ENCODE measurements at regions not wholly inside any gene's neighbourhood (a gene's known extent, or its start where the extent isn't known, plus 50 kb on each side); places are given as distances from the start of the nearest gene placed in this dataset.
"Not testable (repeated sequence)": the region's sequence is repeated elsewhere in the genome, so short reads cannot be mapped to it uniquely, and the experiment has no call there.

DNA sequence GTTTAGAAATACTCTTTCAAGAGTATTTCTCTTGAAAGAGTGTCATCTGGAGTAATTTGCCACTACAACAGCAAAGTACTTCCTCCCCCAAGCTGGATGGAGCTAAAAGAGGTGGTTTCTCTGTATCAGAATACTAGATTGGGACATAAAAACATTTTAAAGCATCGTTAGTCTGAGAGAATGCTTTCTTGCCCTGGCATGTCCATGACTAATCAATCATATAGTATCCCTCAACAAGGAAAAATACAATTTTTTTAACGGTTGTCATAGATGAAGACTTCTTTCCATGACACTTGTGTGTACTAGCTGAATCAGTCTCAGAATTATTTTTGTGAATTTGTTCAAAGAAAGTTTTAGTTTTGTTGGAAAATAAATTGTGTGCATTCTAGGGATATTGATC lies 237.9 kb downstream of the NEBL start:
- Histone ChIP-seq H3K4me3 (ENCODE audit: low read length) (no peak overlapping the region), H3K27me3 (ENCODE audit: control insufficient read depth, insufficient read depth, low read length) (no peaks in the 10 kb centered on the region)
- no CpG with 5 or more reads among the region's 2 CpGs for WGBS (ENCODE audit: insufficient coverage, insufficient read length)

DNA sequence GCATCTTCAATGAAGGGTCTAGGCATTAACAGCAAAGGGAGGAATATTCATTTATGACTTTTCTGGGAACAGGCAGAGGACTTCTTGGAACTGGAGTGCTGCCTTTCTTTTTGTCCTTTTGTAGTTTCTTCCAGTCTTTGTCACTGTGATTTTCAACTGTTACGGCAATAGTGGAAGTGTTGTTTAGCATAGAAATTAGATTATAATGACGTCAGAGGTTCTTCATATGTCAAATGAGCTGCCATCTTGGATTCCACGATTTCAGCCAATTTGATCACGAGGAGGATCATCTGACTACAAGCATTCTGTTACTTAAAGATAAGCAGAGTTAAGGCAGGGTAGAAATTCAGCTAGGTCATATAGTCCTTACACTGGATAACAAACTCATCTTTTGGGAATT lies 239.0 kb downstream of the NEBL start:
- Histone ChIP-seq H3K36me3 (ENCODE audit: control insufficient read depth, insufficient read depth, low read length) (no peaks in the 10 kb centered on the region), H3K4me1 (ENCODE audit: control insufficient read depth, insufficient read depth, low read length) (0 out of 2 replicates have a peak, but pooled peaks cover 1% of the 10 kb centered on the region), H3K4me3 (ENCODE audit: low read length) (no peak overlapping the region), H3K9me3 (ENCODE audit: control insufficient read depth, insufficient read depth, low read length) (no peaks in the 10 kb centered on the region), H3K27me3 (ENCODE audit: control insufficient read depth, insufficient read depth, low read length) (no peaks in the 10 kb centered on the region), H3K27ac (ENCODE audit: low read length) (no peak overlapping the region)
- no peak for DNase-seq (ENCODE audit: low read depth, low spot score)
- WGBS (ENCODE audit: insufficient coverage, insufficient read length): no CpG with 5 or more reads among the region's 4 CpGs

More for the DNA sequence above, 237.9 kb downstream of the NEBL start:
- 0 out of 2 replicates have a peak, but pooled peaks cover 1% of the 10 kb centered on the region for H3K4me1 ChIP-seq (ENCODE audit: control insufficient read depth, insufficient read depth, low read length)
- H3K27ac ChIP-seq (ENCODE audit: low read length): no peak overlapping the region
- no peak for DNase-seq (ENCODE audit: low read depth, low spot score)
- H3K9me3 ChIP-seq (ENCODE audit: control insufficient read depth, insufficient read depth, low read length): no peaks in the 10 kb centered on the region
- H3K36me3 ChIP-seq (ENCODE audit: control insufficient read depth, insufficient read depth, low read length): no peaks in the 10 kb centered on the region

DNA sequence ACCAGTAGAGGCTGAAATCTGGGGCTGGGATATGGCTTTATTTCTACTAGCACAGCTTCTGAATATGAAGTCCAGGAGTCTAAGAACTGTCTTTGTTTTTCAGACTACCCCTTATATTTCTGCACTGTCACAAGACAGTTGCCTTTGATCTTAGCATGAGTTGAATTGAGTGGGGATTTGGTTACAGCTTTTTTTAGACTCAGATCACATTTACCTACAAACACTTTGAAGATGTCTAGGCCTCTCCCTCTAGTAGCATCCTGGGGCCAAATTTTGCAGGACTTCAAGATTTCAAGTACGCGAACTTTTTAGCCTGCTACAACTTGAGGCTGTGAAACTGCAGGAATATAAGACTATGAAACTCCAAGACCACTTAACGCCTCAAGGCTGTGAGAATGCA lies 240.2 kb downstream of the NEBL start:
- Histone ChIP-seq H3K4me3 (ENCODE audit: low read length) (no peak overlapping the region), H3K4me1 (ENCODE audit: control insufficient read depth, insufficient read depth, low read length) (0 out of 2 replicates have a peak, but pooled peaks cover 1% of the 10 kb centered on the region), H3K27ac (ENCODE audit: low read length) (no peak overlapping the region), H3K36me3 (ENCODE audit: control insufficient read depth, insufficient read depth, low read length) (no peaks in the 10 kb centered on the region), H3K9me3 (ENCODE audit: control insufficient read depth, insufficient read depth, low read length) (no peaks in the 10 kb centered on the region), H3K27me3 (ENCODE audit: control insufficient read depth, insufficient read depth, low read length) (no peaks in the 10 kb centered on the region)
- DNase-seq (ENCODE audit: low read depth, low spot score): no peak
- no CpG with 5 or more reads among the region's 3 CpGs for WGBS (ENCODE audit: insufficient coverage, insufficient read length)

DNA sequence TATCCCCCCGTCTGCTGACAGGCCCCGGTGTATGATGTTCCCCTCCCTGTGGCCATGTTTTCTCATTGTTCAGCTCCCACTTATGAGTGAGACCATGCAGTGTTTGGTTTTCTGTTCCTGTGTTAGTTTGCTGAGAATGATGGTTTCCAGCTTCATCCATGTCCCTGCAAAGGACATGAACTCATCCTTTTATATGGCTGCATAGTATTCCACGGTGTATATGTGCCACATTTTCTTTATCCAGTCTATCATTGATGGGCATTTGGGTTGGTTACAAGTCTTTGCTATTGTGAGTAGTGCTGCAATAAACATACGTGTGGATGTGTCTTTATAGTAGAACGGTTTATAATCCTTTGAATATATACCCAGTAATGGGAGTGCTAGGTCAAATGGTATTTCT lies 244.7 kb downstream of the NEBL start:
- not testable (repeated sequence) for H3K36me3 ChIP-seq (ENCODE audit: control insufficient read depth, insufficient read depth, low read length); H3K4me3 ChIP-seq (ENCODE audit: low read length); H3K9me3 ChIP-seq (ENCODE audit: control insufficient read depth, insufficient read depth, low read length); H3K27ac ChIP-seq (ENCODE audit: low read length); DNase-seq (ENCODE audit: low read depth, low spot score); H3K4me1 ChIP-seq (ENCODE audit: control insufficient read depth, insufficient read depth, low read length); H3K27me3 ChIP-seq (ENCODE audit: control insufficient read depth, insufficient read depth, low read length)
- WGBS (ENCODE audit: insufficient coverage, insufficient read length): no CpG with 5 or more reads among the region's 5 CpGs

DNA sequence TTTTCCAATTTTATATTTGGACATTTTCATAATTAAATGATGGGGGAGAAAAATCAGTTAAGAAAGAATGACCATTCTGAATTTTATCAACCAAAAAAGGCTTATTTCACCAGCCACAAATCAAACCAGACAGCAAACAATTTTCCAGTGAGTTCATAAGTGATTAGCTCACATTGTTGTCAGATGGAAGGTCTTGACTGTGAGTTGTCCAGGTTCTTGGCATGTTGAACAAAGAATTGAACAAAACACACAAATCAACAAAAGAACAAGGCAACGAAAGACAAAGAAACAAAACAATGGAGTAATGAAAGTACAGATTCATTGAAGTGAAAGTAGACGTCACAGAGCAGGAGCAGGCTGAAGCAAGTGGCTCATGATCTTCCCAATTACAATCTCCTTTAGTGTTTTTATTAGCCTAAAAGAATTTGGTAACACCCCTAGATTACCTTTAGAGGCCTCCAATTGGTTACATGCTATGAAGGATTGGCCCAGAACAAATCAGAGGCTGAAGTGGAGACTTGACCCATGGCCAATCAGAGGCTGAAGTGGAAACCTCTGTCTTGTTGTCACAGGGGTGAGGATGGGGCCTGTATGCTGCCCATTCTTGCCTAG lies 248.7 kb downstream of the NEBL start:
- no peak for DNase-seq (ENCODE audit: low read depth, low spot score)
- no peaks in the 10 kb centered on the region for H3K4me1 ChIP-seq (ENCODE audit: control insufficient read depth, insufficient read depth, low read length)
- H3K27me3 ChIP-seq (ENCODE audit: control insufficient read depth, insufficient read depth, low read length): no peaks in the 10 kb centered on the region
- H3K36me3 ChIP-seq (ENCODE audit: control insufficient read depth, insufficient read depth, low read length): no peaks in the 10 kb centered on the region
- WGBS (ENCODE audit: insufficient coverage, insufficient read length): no CpG with 5 or more reads among the region's 2 CpGs
- no peak overlapping the region for H3K27ac ChIP-seq (ENCODE audit: low read length)
- no peak overlapping the region for H3K4me3 ChIP-seq (ENCODE audit: low read length)
- no peaks in the 10 kb centered on the region for H3K9me3 ChIP-seq (ENCODE audit: control insufficient read depth, insufficient read depth, low read length)

DNA sequence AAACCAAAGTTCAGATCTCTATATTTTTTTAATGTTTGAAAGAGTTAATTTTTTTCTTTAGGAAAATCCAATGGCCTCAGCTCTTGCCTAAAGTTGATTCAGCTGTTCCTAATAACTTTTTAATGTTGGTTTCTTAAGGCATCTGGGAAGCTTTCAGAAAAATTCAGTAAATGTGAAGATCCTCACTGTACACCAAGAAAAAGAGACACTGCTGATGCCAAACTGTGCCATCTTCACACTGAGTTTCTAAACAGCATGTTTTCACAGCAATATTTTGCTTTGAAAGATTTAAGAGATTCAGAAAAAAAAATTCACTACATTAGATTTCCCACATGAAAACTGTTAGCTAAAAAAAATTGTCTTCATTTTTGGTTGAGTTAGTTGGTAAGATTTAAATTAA lies 249.4 kb downstream of the NEBL start:
- Histone ChIP-seq H3K27ac (ENCODE audit: low read length) (no peak overlapping the region), H3K36me3 (ENCODE audit: control insufficient read depth, insufficient read depth, low read length) (no peaks in the 10 kb centered on the region), H3K27me3 (ENCODE audit: control insufficient read depth, insufficient read depth, low read length) (no peaks in the 10 kb centered on the region), H3K4me3 (ENCODE audit: low read length) (no peak overlapping the region), H3K4me1 (ENCODE audit: control insufficient read depth, insufficient read depth, low read length) (no peaks in the 10 kb centered on the region), H3K9me3 (ENCODE audit: control insufficient read depth, insufficient read depth, low read length) (no peaks in the 10 kb centered on the region)
- no peak for DNase-seq (ENCODE audit: low read depth, low spot score)

DNA sequence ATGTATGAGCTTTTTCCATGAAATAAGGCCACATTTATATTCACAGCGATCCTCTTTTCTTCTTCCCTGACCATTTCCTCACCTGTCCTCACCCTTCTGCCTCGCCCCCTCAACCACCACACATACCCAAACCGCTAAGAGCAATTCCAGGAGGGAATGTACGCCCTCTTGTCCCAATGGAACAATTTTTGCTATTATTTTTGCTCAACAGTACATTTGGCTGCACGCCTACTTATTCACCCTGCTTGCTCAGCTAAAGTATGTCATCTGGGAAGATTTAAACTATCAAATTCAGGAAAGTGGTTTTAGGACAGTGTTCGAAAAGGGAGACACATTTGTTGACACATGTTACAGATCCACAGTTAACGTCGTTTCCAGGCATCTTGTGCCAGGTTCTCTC lies 252.7 kb downstream of the NEBL start:
- Histone ChIP-seq H3K36me3 (ENCODE audit: control insufficient read depth, insufficient read depth, low read length) (no peaks in the 10 kb centered on the region), H3K27me3 (ENCODE audit: control insufficient read depth, insufficient read depth, low read length) (no peaks in the 10 kb centered on the region), H3K27ac (ENCODE audit: low read length) (no peak overlapping the region), H3K4me3 (ENCODE audit: low read length) (no peak overlapping the region), H3K4me1 (ENCODE audit: control insufficient read depth, insufficient read depth, low read length) (no peaks in the 10 kb centered on the region), H3K9me3 (ENCODE audit: control insufficient read depth, insufficient read depth, low read length) (no peaks in the 10 kb centered on the region)
- no peak for DNase-seq (ENCODE audit: low read depth, low spot score)
- WGBS (ENCODE audit: insufficient coverage, insufficient read length): no CpG with 5 or more reads among the region's 8 CpGs

DNA sequence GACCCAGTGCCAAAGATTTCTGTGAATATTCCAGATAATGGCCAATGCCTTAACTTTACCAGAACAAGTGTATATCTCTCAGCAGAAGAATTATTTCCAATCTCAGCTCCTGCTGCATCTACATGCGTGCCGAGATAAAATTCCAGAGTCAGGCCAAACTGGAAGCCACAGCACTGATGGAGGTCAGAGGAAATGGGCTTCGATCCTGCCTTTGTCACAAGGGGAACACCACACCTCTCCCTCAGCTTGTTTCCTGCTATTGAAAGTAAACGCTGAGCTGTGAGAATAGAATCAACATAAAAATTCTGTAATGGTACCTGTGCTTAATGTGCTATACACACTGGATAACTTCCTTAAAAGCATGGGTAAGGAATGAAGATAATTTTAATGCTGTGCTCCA lies 255.5 kb downstream of the NEBL start:
- DNase-seq (ENCODE audit: low read depth, low spot score): no peak
- Histone ChIP-seq H3K27me3 (ENCODE audit: control insufficient read depth, insufficient read depth, low read length) (no peaks in the 10 kb centered on the region), H3K36me3 (ENCODE audit: control insufficient read depth, insufficient read depth, low read length) (no peaks in the 10 kb centered on the region), H3K9me3 (ENCODE audit: control insufficient read depth, insufficient read depth, low read length) (no peaks in the 10 kb centered on the region), H3K4me3 (ENCODE audit: low read length) (no peak overlapping the region), H3K27ac (ENCODE audit: low read length) (no peak overlapping the region), H3K4me1 (ENCODE audit: control insufficient read depth, insufficient read depth, low read length) (no peaks in the 10 kb centered on the region)
- no CpG with 5 or more reads among the region's 4 CpGs for WGBS (ENCODE audit: insufficient coverage, insufficient read length)

DNA sequence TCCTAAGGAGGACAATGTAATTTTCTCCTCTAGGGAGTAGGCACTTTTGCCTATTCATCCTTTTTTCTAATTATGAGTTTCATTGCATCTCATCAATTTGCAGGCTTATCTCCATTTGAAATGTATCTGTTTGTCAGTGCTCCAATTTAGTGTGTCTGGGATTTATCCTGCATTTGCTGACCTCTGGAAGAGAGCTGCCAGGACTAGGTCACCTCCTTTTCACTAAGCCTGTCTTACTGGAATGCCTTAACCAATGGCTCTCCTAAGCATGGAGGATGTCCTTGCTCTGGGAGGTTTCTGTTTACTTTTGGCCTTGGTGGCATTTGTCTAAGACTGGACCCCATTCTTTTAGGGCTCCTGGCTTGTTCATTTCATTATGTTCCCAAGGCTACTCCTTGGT lies 261.5 kb downstream of the NEBL start:
- H3K36me3 ChIP-seq (ENCODE audit: control insufficient read depth, insufficient read depth, low read length): no peaks in the 10 kb centered on the region
- DNase-seq (ENCODE audit: low read depth, low spot score): no peak
- H3K4me1 ChIP-seq (ENCODE audit: control insufficient read depth, insufficient read depth, low read length): no peaks in the 10 kb centered on the region
- H3K27ac ChIP-seq (ENCODE audit: low read length): no peak overlapping the region
- no peaks in the 10 kb centered on the region for H3K9me3 ChIP-seq (ENCODE audit: control insufficient read depth, insufficient read depth, low read length)
- H3K27me3 ChIP-seq (ENCODE audit: control insufficient read depth, insufficient read depth, low read length): no peaks in the 10 kb centered on the region
- H3K4me3 ChIP-seq (ENCODE audit: low read length): no peak overlapping the region

DNA sequence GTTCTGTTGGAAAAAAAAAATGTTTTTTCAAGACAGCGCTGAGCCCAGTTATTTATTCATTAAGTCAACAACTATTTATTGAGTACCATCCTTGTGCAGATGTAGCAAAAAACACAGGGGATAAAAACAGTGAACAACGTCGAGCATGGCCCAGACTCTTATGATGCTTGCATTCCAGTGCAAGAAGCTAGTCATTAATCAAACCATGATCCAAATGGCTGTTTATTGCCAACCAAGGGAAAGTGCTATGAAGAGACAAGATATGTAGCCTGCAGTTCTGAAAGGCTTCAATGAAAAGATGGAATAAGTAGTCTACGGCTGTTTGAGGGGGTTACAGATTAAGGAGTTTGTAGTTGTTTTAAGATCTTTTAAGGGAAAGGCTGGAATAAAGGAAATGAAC lies 262.3 kb downstream of the NEBL start:
- Histone ChIP-seq H3K9me3 (ENCODE audit: control insufficient read depth, insufficient read depth, low read length) (no peaks in the 10 kb centered on the region), H3K27me3 (ENCODE audit: control insufficient read depth, insufficient read depth, low read length) (no peaks in the 10 kb centered on the region), H3K4me1 (ENCODE audit: control insufficient read depth, insufficient read depth, low read length) (no peaks in the 10 kb centered on the region), H3K27ac (ENCODE audit: low read length) (no peak overlapping the region), H3K4me3 (ENCODE audit: low read length) (no peak overlapping the region), H3K36me3 (ENCODE audit: control insufficient read depth, insufficient read depth, low read length) (no peaks in the 10 kb centered on the region)
- no peak for DNase-seq (ENCODE audit: low read depth, low spot score)
- 100% methylated on average over 1 of the region's 4 CpGs for WGBS (ENCODE audit: insufficient coverage, insufficient read length)

DNA sequence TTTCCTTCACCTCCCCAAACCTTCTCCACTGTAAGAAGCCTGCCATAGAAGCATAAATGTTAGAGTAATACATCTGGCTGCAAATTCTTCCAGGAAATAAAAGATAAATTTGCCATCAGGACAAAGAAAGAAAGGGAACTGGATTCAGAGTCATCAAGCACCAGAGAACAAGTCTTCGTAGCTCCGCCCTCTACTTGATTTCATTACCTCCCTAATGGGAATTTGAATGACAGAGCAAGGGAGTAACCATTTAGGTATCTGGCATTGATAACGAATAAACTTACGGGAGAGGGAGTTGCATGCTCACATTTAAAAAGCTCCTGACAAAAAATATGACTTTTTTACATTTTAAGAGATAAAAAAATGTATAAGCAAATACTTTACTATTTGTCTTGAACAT lies 263.4 kb downstream of the NEBL start:
- Histone ChIP-seq H3K9me3 (ENCODE audit: control insufficient read depth, insufficient read depth, low read length) (no peaks in the 10 kb centered on the region), H3K4me1 (ENCODE audit: control insufficient read depth, insufficient read depth, low read length) (no peaks in the 10 kb centered on the region), H3K36me3 (ENCODE audit: control insufficient read depth, insufficient read depth, low read length) (no peaks in the 10 kb centered on the region), H3K27ac (ENCODE audit: low read length) (no peak overlapping the region), H3K27me3 (ENCODE audit: control insufficient read depth, insufficient read depth, low read length) (no peaks in the 10 kb centered on the region), H3K4me3 (ENCODE audit: low read length) (no peak overlapping the region)
- no CpG with 5 or more reads among the region's 4 CpGs for WGBS (ENCODE audit: insufficient coverage, insufficient read length)
- no peak for DNase-seq (ENCODE audit: low read depth, low spot score)
